Sciatic nerve (tissue), 2 donors: ENCODE measurements at regions not wholly inside any gene's neighbourhood (a gene's known extent, or its start where the extent isn't known, plus 50 kb on each side); places are given as distances from the start of the nearest gene placed in this dataset.

Experiments
- ATAC-seq: fragments of 200-7000 bp; cut with Tn5 transposase; one replicate; pipeline ENCODE4 v1.9.1; 2020; ENCODE audit warnings: mild to moderate bottlenecking, moderate library complexity
- DNase-seq: peaks from one replicate; pipeline ENCODE4 v3.0.0-alpha.2; 2020; ENCODE audit warnings: low spot score
- intact Hi-C: fragments of 100-400 bp; cut with DNase I; formaldehyde crosslinking; loops from one replicate; pipeline ENCODE4 v1.14.2; 2022
- donor health status: DM: no; HTN: no; CAD: no.
- donor health status: DM: no; HTN: no; CAD: no.

- intact Hi-C loops: no loop called here
- no peak for ATAC-seq
Observed at GRCh38 chr2:147575106-147575505, 269.7 kb upstream of the ACVR2A start.

DNA sequence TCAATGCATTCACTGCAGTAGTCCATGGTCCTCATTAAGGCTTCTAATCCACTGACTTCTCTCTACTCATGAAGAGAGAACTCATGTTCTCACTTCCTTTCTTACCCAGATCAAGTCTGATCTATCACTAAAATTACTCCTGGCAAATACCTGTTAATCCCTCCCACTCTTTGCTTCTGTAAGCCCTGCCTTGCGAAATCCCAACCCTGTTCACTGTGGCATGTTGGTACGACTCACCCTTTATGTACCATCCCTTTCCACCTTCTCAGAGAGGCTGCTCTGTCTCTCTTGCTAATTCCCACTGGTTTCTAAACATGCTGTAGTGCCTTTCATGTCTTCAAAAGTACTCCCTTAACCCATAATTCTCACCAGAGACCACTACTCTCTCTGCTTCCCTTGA lies 272.2 kb upstream of the ACVR2A start:
- DNase-seq (no peak), ATAC-seq (no peak)
- intact Hi-C loops: no loop called here

More at GRCh38 chr2:147575106-147575505, 269.7 kb upstream of the ACVR2A start:
- DNase-seq: no peak

- intact Hi-C loops: no loop called here
- no peak for ATAC-seq
- DNase-seq: no peak
Observed at GRCh38 chr2:147569426-147569825, 275.4 kb upstream of the ACVR2A start.

DNA sequence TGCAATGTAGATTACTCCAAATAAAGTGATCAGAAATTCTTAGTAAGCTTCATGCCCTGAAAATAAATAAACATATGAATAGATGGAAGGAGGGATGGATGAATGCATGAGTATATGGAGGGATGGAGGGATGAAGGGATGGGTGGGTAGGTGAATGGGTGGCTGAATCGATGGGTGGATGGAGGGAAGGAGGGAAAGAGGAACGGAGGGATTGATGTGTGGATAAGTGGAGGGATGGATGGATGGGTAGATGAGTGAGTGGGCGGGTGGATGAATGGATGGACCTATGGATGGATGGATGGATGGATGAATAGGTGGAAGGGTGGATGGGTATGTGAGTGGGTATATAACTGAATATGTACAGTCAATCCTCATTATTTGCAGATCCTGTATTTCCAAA lies 276.7 kb upstream of the ACVR2A start:
- intact Hi-C loops: no loop called here
- DNase-seq (no peak), ATAC-seq (no peak)

- intact Hi-C loops: no loop called here
- DNase-seq (no peak), ATAC-seq (no peak)
Observed at GRCh38 chr2:147567136-147567535, 277.7 kb upstream of the ACVR2A start.

- DNase-seq (no peak), ATAC-seq (peak; percentile 73)
- intact Hi-C loops: no loop called here
Observed at GRCh38 chr2:147560810-147561535, 283.9 kb upstream of the ACVR2A start.

- no peak for DNase-seq
- intact Hi-C loops: no loop called here
- no peak for ATAC-seq
Observed at GRCh38 chr2:147559070-147559725, 285.6 kb upstream of the ACVR2A start.

DNA sequence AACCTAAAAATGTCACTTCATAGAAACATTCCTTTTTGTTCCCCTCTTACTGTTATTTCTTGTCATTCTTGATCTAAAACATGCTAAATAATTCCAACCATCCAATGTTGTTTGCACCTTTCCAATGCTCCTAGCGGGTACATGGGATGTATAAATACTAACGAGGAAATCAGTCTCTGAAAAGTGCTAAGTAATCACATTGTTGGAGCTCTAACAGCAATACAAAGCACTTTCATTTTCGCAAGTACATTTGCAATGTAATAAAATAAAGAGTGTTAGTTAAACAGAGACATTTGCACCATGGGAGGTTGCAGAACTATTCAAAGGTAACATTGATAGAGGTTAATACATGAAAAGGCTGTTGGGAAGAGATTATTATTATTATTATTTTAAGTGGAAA lies 286.2 kb upstream of the ACVR2A start:
- intact Hi-C loops: no loop called here
- ATAC-seq (no peak), DNase-seq (no peak)

DNA sequence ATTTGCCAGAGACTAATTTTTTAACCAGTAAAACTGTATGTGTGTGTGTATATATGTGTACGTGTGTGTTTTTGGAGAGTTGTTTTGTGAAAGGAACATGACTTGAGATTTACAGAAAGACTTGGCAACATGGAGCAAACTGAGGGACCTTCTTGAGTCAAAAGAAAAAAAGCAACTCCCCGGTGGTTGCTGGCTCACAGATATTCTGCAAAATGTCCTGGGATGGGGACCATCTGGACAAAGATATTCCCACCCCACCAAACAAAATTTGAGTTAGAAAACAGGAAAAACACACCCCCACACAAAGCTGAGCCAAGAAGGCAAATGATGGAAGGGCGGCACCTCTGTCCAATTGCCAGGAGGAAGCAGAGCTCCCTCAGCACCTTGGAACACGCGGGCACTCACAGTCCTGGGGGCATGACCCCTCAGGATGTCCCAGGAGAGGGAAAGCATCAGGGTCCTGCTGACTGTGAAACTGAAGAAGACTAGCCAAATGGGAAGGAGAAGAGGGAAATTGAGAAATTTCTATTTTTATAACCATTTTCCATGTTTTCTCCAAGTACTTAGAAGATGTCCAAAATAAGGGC lies 290.2 kb upstream of the ACVR2A start:
- DNase-seq (no peak), ATAC-seq (peak; percentile 57)

DNA sequence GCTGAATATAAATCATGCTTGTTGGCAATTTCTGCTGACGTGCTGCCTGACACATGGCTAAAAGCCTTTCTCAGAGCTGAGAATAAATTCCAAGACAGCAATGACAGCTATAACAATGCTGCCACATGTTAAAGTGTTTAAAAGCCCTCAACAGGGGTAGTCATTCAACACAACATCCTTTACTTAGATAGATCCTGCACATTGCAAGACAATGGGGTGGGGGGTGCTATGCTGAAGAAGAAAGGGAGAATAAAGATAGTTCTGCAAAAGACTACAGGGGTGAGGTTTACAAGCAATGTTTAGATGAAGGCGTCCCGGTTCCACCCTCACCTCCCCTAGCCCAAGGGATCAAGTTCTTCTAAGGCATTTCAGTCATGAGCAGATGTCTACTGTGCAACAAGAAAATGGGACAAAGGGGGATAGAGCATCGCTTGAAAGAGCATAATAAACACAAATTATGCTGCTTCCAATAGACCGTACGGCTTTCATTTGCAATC lies 291.0 kb upstream of the ACVR2A start:
- DNase-seq (no peak), ATAC-seq (no peak)
- intact Hi-C loops: no loop called here

More for the DNA sequence above, 290.2 kb upstream of the ACVR2A start:
- intact Hi-C loops: no loop called here

GRCh38 chr2:147550995-147551731 lies 293.7 kb upstream of the ACVR2A start:
- no peak for DNase-seq
- intact Hi-C loops: no loop called here
- ATAC-seq: no peak

DNA sequence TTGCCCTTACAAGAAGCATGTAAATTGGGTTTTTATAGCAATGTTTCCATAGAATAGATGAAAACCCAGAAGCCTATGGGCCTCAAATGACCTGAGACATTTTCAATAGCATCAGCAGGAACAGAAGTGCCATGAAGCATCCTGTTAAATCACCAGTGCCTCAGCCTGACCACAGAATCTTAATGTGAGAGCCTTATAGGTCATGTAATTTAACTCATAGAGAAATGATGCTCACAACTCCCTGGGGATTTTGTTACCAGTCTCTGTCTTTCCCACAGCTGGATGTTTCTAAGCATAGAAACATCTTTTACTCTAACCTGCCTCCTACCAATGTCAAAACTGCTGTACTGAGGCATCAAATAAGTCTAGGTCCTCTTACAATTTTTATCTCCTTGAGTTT lies 295.8 kb upstream of the ACVR2A start:
- intact Hi-C loops: no loop called here
- no peak for ATAC-seq
- no peak for DNase-seq

- DNase-seq: no peak
- intact Hi-C loops: no loop called here
- no peak for ATAC-seq
Observed at GRCh38 chr2:147548451-147548850, 296.4 kb upstream of the ACVR2A start.

DNA sequence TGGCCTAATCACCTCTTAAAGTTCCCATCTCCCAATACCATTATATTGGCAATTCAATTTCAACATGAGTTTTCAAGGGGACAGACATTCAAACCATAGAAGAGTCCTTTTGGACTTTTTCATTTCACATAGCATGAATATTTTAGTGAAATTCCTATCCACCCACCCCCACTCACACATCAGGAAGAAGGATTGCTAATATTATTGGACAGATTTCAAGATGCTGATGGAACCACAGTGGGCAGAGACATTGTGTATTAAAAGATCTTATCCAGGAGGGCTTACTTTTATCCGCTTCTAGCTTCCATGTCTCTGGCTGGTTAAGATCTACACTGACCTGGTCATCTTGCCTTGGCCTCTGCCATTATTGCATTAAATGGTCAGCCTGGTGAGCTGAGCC lies 297.4 kb upstream of the ACVR2A start:
- ATAC-seq (no peak), DNase-seq (no peak)
- intact Hi-C loops: no loop called here

- intact Hi-C loops: no loop called here
- DNase-seq (no peak), ATAC-seq (no peak)
Observed at GRCh38 chr2:147546109-147546508, 298.7 kb upstream of the ACVR2A start.

- intact Hi-C loops: no loop called here
Observed at GRCh38 chr2:147543056-147543455, 301.8 kb upstream of the ACVR2A start.

DNA sequence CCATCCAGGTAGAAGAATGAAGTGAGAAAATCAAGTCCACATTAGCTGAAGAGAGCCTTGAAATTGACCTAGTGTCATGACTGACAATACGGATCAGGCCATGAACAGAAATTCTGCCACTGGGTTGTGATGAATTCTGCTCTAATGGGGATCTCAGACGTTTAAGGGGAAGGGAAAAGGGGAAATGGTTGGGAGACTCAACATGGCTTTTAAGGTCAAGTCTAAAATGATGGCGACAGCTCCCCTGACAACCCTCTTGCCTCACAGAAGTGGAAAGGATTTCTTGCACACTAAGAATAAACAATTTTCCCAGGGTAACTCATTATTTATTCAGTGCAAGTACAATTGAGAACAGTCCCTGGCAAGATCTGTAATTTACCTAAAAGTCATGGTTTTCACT lies 302.5 kb upstream of the ACVR2A start:
- no peak for ATAC-seq
- intact Hi-C loops: no loop called here
- DNase-seq: no peak

More at GRCh38 chr2:147543056-147543455, 301.8 kb upstream of the ACVR2A start:
- no peak for ATAC-seq
- no peak for DNase-seq

DNA sequence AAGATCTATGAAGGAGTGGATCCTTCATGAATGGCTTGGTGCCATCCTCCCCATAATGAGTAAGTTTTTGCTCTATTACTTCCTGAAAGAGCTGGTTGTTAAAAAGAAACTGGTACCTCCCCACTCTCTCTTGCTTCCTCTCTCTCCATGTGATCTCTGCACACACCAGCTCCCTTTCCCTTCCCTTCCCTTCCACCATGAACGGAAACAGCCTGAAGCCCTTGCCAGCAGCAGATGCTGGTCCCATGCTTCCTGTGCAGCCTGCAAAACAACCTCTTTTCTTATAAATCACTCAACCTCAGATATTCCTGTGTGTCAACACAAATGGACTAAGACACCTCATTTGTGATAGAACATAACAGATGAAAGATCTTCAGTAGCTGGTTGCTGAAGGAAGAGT lies 303.5 kb upstream of the ACVR2A start:
- no peak for ATAC-seq
- intact Hi-C loops: no loop called here

GRCh38 chr2:147538821-147539220 lies 306.0 kb upstream of the ACVR2A start:
- ATAC-seq (peak; percentile 64), DNase-seq (no peak)
- intact Hi-C loops: no loop called here

More for the DNA sequence above, 303.5 kb upstream of the ACVR2A start:
- no peak for DNase-seq

GRCh38 chr2:147538088-147538487 lies 306.7 kb upstream of the ACVR2A start:
- no peak for DNase-seq
- peak; percentile 94 for ATAC-seq
- intact Hi-C loops: no loop called here
